Immature natural killer cell (primary cell): ENCODE measurements at regions not wholly inside any gene's neighbourhood (a gene's known extent, or its start where the extent isn't known, plus 50 kb on each side); places are given as distances from the start of the nearest gene placed in this dataset.

Source experiments
- DNase-seq, 3 donors: peaks; one replicate each; pipeline ENCODE4 v3.0.0; 2022; ENCODE audit warnings: mixed read lengths in 1 of 3
- H3K27ac Mint-ChIP-seq, 6 donors: one replicate each; pipeline ENCODE4 v1.8.0; 2020; ENCODE audit warnings: mixed read lengths in 6 of 6, mild to moderate bottlenecking in 5 of 6, inconsistent platforms in 4 of 6, moderate library complexity in 3 of 6
- H3K27me3 Mint-ChIP-seq, 3 donors: one replicate each; pipeline ENCODE4 v1.8.0; 2020 to 2021; ENCODE audit warnings: low read depth in 3 of 3, mild to moderate bottlenecking in 3 of 3, mixed read lengths in 3 of 3, moderate library complexity in 3 of 3, inconsistent platforms in 1 of 3
- H3K36me3 Mint-ChIP-seq, 3 donors: one replicate each; pipeline ENCODE4 v1.8.0; 2020; ENCODE audit warnings: mixed read lengths in 3 of 3, inconsistent platforms in 2 of 3, mild to moderate bottlenecking in 2 of 3
- H3K4me1 Mint-ChIP-seq, 2 donors: one replicate each; pipeline ENCODE4 v1.8.0; 2020; ENCODE audit warnings: inconsistent platforms in 2 of 2, mild to moderate bottlenecking in 2 of 2, mixed read lengths in 2 of 2, moderate library complexity in 1 of 2
- H3K4me3 Mint-ChIP-seq, 5 donors: one replicate each; pipeline ENCODE4 v1.8.0; 2020; ENCODE audit warnings: mild to moderate bottlenecking in 5 of 5, mixed read lengths in 5 of 5, inconsistent platforms in 3 of 5, moderate library complexity in 3 of 5
- H3K9me3 Mint-ChIP-seq, 6 donors: one replicate each; pipeline ENCODE4 v1.8.0; 2020; ENCODE audit warnings: mild to moderate bottlenecking in 6 of 6, mixed read lengths in 6 of 6, inconsistent platforms in 4 of 6, moderate library complexity in 3 of 6

GRCh38 chr11:134654161-134654915 is 242.3 kb upstream of the B3GAT1 start:
- no peak for DNase-seq

GRCh38 chr11:134652586-134653255 is 240.7 kb upstream of the B3GAT1 start:
- Mint-ChIP-seq H3K9me3 (peaks cover 0 to 2% (median 0%) of the 10 kb centered on the region in 6 donors), H3K27me3 (peaks cover 2 to 10% (median 4%) of the 10 kb centered on the region in 3 donors), H3K4me1 (peaks cover 5 to 6% of the 10 kb centered on the region in 2 donors), H3K36me3 (no peaks in the 10 kb centered on the region), H3K27ac (no peak overlapping the region), H3K4me3 (no peak overlapping the region)
- no peak for DNase-seq

More at GRCh38 chr11:134654161-134654915, 242.3 kb upstream of the B3GAT1 start:
- Mint-ChIP-seq H3K4me1 (peaks cover 5 to 6% of the 10 kb centered on the region in 2 donors), H3K9me3 (peaks cover 0 to 2% (median 0%) of the 10 kb centered on the region in 6 donors), H3K27ac (no peak overlapping the region), H3K4me3 (no peak overlapping the region), H3K27me3 (peaks cover 2 to 7% (median 2%) of the 10 kb centered on the region in 3 donors), H3K36me3 (no peaks in the 10 kb centered on the region)

DNA sequence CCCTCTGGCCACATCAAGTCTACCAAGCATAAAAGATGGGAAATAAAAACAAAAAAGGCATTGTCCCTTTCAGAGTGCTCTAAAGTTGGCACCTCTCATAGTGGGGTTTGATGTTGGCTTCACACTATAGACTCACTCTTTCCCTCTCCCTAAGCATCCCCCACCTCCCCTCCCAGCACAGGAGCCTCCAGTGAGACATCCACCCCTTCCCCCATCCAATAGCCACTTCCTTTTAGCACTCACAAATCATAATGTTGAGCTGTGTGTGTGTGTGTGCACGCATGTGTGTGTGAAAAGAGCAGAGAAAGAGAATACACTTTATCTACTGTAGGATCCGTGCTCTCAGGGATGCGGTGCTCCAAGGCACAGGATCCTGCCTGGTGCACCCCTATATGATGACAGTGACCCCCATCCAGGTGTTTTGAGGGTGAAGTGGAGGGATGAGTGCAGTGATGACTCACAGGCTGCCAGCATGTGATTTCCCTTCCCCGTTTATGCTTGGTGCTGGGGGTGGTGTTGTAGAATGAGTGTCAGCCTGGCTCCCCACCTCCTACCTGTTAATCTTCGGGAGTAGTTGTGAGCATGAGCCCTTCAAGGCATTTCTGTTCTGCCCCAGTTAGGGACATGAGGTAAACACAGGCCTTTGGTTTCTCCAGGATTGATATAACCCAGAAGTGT is 235.2 kb upstream of the B3GAT1 start:
- Mint-ChIP-seq H3K4me3 (no peak overlapping the region), H3K9me3 (peaks cover 0 to 2% (median 0%) of the 10 kb centered on the region in 6 donors), H3K4me1 (peaks cover 0 to 2% of the 10 kb centered on the region in 2 donors), H3K27ac (no peak overlapping the region), H3K27me3 (peaks cover under 1 to 9% (median 3%) of the 10 kb centered on the region in 3 donors), H3K36me3 (no peaks in the 10 kb centered on the region)
- no peak for DNase-seq

DNA sequence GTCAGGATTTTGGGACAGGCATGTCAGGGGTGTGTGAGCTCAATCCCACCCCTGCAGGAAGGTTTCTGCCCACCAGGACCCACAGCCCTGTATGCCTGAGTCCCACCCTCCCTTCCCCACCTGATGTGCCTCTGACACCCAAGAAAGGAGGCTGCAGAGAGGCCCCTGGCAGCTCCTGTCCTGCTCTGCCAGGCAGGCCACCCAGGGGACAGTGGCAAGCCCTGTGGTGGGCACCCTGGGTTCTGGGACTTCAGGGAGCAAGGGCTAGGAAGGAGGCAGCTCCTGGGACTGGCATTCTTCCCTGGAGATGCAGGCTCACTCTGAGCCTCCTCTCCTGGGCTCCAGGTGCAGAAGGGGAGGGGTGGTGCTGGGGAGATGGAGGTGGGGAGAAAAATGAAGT is 234.5 kb upstream of the B3GAT1 start:
- Mint-ChIP-seq H3K4me3 (no peak overlapping the region), H3K27me3 (peaks cover 3 to 14% (median 4%) of the 10 kb centered on the region in 3 donors), H3K36me3 (no peaks in the 10 kb centered on the region), H3K9me3 (peaks cover 0 to 2% (median 0%) of the 10 kb centered on the region in 6 donors), H3K27ac (no peak overlapping the region), H3K4me1 (peaks cover 0 to 2% of the 10 kb centered on the region in 2 donors)
- DNase-seq, result no peak

GRCh38 chr11:134645576-134645975 is 233.5 kb upstream of the B3GAT1 start:
- no peak overlapping the region for H3K4me3 Mint-ChIP-seq
- no peaks in the 10 kb centered on the region for H3K36me3 Mint-ChIP-seq
- peaks cover 0 to 2% (median 0%) of the 10 kb centered on the region in 6 donors for H3K9me3 Mint-ChIP-seq
- no peak for DNase-seq
- H3K4me1 Mint-ChIP-seq, result peaks cover 0 to 2% of the 10 kb centered on the region in 2 donors
- H3K27me3 Mint-ChIP-seq, result peaks cover 3 to 18% (median 8%) of the 10 kb centered on the region in 3 donors
- no peak overlapping the region for H3K27ac Mint-ChIP-seq

- Mint-ChIP-seq H3K4me1 (peaks cover 0 to 2% of the 10 kb centered on the region in 2 donors), H3K27ac (no peak overlapping the region), H3K36me3 (no peaks in the 10 kb centered on the region), H3K27me3 (peaks cover 3 to 21% (median 8%) of the 10 kb centered on the region in 3 donors), H3K9me3 (no peaks in the 10 kb centered on the region), H3K4me3 (no peak overlapping the region)
- no peak for DNase-seq
Measured at GRCh38 chr11:134644476-134645456, 232.7 kb upstream of the B3GAT1 start.

DNA sequence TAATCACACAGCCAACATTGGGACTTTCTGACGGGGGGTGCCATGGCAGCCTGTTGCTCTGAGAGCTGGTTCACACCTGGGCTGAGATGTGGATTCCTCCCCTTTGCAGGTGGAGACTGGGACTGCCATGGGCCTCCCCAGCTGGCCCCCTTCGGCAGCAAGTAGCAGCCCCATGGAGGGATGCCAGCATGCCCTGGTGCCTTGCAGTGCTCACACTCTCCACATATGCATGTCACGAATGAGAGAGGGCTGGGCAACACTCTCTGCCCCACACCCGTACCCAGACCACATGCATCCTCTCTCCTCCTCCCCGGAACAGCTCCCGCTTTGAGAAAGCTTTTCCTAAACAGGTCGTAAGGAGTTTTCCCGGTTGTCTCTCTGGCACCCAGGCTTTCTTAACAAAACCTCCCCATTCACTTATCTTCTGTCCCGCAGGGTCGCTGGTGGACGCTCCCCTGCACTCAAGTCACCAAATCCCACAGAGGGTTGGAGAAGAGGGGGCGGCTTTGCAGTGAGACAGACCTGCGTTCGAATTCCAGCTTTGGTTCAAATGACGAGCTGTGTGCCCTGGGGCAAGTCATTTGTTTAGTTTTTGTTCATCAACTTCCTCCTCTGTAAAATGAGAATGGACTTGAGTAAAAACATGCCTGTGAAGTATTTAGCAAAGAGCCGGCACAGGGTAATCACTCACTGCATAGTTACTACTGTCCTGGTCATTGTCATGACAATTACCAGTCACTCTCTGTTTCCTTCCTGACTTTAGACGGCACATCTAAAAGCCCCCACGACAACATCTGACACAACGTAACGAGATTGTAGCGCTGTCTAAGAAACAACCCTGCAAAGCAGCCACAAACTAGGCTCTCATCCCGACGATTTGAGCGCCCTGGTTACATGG is 231.3 kb upstream of the B3GAT1 start:
- Mint-ChIP-seq H3K27ac (no peak overlapping the region), H3K9me3 (peaks cover 0 to 3% (median 0%) of the 10 kb centered on the region in 6 donors), H3K4me1 (peaks cover 0 to 2% of the 10 kb centered on the region in 2 donors), H3K4me3 (no peak overlapping the region), H3K36me3 (no peaks in the 10 kb centered on the region), H3K27me3 (peaks cover 0 to 21% (median 11%) of the 10 kb centered on the region in 3 donors)
- no peak for DNase-seq

GRCh38 chr11:134642206-134642605 is 230.2 kb upstream of the B3GAT1 start:
- peaks cover 0 to 2% of the 10 kb centered on the region in 2 donors for H3K4me1 Mint-ChIP-seq
- peaks cover 0 to 16% (median 11%) of the 10 kb centered on the region in 3 donors for H3K27me3 Mint-ChIP-seq
- H3K9me3 Mint-ChIP-seq, result peaks cover 0 to 3% (median 0%) of the 10 kb centered on the region in 6 donors
- no peak overlapping the region for H3K4me3 Mint-ChIP-seq
- H3K36me3 Mint-ChIP-seq, result no peaks in the 10 kb centered on the region
- DNase-seq, result no peak
- H3K27ac Mint-ChIP-seq, result no peak overlapping the region

DNA sequence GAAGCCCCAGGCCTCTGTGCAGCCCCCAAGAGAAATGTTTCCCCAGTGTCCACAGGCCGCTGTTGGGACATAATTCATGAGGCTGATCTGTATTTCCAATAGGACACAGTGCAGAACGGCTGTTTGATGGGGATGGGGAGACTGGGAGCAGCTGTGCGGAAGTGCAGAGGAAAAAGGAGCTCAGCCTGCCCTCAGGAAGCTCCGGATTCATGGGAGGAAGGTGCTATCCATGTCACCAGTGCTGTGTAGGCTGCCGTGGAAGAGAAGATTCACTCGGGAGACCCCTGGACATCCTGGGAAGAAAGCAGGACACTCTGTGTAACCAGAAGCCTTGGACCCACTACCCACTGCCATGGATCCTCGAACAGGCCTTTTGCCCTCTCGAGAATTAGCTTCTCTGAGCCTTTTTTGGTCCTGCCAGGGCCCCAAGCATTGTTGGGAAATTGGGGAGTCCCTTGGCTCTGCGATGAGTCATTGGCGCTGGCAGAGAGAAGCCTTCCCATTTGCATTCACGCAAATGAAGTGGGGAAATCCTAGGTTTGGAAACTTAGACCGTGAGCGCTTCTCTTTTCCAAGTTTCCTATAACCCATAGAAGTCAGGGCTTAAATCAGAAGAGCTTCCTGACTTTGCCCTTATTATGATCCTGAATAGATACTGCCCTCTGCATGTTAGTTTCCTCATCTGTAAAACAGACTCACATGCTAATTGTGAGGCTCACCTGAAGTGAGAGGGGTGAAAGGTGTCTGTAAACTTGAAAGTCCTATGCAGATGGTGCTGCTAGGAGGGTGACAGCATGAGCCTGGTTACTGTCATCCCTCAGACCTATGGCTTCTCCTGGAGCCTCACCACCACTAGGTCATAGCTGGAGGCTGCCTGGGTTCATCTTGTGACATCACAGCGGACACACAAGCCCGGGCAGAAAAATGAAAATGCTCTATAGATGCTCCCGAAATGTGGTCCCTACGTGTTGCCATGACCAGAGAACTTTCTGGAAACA is 229.2 kb upstream of the B3GAT1 start:
- Mint-ChIP-seq H3K27ac (no peak overlapping the region), H3K36me3 (no peaks in the 10 kb centered on the region), H3K27me3 (peaks cover 0 to 18% (median 11%) of the 10 kb centered on the region in 3 donors), H3K4me1 (no peaks in the 10 kb centered on the region), H3K9me3 (peaks cover 0 to 3% (median 0%) of the 10 kb centered on the region in 6 donors), H3K4me3 (no peak overlapping the region)
- DNase-seq, result no peak

DNA sequence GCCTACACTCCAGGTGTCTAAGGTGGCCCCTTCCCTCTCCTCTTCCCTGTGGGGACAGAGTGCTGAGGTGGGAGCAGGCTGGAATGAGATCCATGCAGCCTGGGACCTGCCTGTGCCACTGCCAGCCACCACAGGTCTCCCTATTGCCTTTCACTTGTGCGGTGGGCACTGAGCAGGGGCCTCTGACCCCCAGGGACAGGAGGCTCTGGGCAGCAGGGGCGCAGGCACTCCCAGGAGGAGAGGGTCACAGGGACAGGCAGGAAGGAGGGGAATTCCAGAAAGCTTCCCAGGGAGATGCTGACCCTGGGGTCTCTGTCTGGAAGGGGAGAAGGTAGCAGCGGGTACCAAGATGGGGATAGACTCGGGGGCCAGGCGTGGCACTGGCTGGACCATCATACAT is 228.5 kb upstream of the B3GAT1 start:
- DNase-seq, result no peak
- Mint-ChIP-seq H3K4me3 (no peak overlapping the region), H3K27me3 (peaks cover 0 to 20% (median 11%) of the 10 kb centered on the region in 3 donors), H3K9me3 (peaks cover 0 to 3% (median 0%) of the 10 kb centered on the region in 6 donors), H3K36me3 (no peaks in the 10 kb centered on the region), H3K4me1 (no peaks in the 10 kb centered on the region), H3K27ac (no peak overlapping the region)

DNA sequence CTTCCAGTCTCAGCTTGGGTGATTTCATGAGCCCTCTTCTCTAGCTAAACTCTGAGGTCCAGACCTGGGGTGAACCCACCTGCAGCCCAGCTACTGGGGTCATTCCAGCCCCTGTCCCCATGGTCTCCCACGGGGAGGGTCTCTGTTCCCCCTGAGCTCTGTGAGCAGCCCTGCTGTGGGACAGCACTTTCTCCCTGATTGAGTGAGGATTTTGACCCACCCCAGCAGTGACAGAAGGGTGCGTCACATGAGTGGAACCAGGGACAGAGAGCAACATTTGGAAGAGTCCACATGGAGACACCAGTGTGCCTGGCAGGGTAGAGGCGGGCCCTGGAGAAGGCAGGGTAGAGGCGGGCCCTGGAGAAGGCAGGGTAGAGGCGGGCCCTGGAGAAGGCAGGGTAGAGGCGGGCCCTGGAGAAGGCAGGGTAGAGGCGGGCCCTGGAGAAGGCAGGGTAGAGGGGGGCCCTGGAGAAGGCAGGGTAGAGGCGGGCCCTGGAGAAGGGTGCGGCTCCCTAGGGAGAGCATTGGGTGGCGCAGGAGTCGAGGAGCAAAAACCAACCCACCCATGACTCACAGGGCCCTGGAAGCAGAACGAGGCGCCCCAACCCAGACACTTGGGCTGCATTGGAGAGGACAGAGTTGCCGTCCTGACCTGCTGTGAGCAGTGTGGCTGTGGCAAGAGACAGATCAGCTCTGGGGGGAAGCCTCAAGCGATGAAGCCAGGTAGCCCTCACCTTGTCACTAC is 227.7 kb upstream of the B3GAT1 start:
- H3K27ac Mint-ChIP-seq, result no peak overlapping the region

More for the DNA sequence above, 227.7 kb upstream of the B3GAT1 start:
- H3K9me3 Mint-ChIP-seq, result peaks cover 0 to 3% (median 0%) of the 10 kb centered on the region in 6 donors
- H3K36me3 Mint-ChIP-seq, result no peaks in the 10 kb centered on the region
- no peak overlapping the region for H3K4me3 Mint-ChIP-seq
- no peaks in the 10 kb centered on the region for H3K4me1 Mint-ChIP-seq
- no peak for DNase-seq
- peaks cover 2 to 20% (median 15%) of the 10 kb centered on the region in 3 donors for H3K27me3 Mint-ChIP-seq
